Right lobe of liver (tissue), 6 donors: ENCODE measurements at regions not wholly inside any gene's neighbourhood (a gene's known extent, or its start where the extent isn't known, plus 50 kb on each side); places are given as distances from the start of the nearest gene placed in this dataset.
A peak's percentile ranks its signal among the peaks of the same experiment; 100 is the strongest.

Experiments
- ATAC-seq, 4 donors: fragments of 200-7000 bp; cut with Tn5 transposase; one replicate each; pipeline ENCODE4 v1.9.1; 2020; ENCODE audit warnings: mild to moderate bottlenecking in 4 of 4, moderate library complexity in 4 of 4
- DNase-seq, 3 donors: peaks; one replicate each; pipeline ENCODE4 v3.0.0-alpha.2; 2020
- H3K27ac ChIP-seq, 3 donors: fragments of 200-600 bp; one replicate each; pipeline ENCODE4 v1.8.0; 2022
- H3K27me3 ChIP-seq, 2 donors: fragments of 200-600 bp; one replicate each; pipeline ENCODE4 v1.8.0; 2022
- H3K36me3 ChIP-seq, 4 donors: fragments of 200-600 bp; sonication (generic) in 1 of 4; one replicate each; pipeline versions ENCODE4 v1.5.1 to v1.8.0; 2017 to 2022; ENCODE audit warnings: control low read depth in 1 of 4
- H3K4me1 ChIP-seq, 4 donors: fragments of 200-600 bp; sonication (generic) in 1 of 4; one replicate each; pipeline versions ENCODE4 v1.5.1 to v1.8.0; 2017 to 2022; ENCODE audit warnings: control low read depth in 1 of 4
- H3K4me3 ChIP-seq, 3 donors: fragments of 200-600 bp; one replicate each; pipeline ENCODE4 v1.8.0; 2022
- H3K9me3 ChIP-seq, 4 donors: fragments of 200-600 bp; sonication (generic) in 1 of 4; one replicate each; pipeline versions ENCODE4 v1.5.1 to v1.8.0; 2017 to 2022; ENCODE audit warnings: control low read depth in 1 of 4
- CTCF ChIP-seq, 4 donors: fragments of 200-600 bp in 3 of 4; fragments of 450-650 bp in 1 of 4; IDR thresholded peaks; one replicate each; pipeline versions ENCODE4 v1.5.1 to v1.8.0; 2016 to 2022; ENCODE audit warnings: antibody characterized with exemption in 4 of 4, mild to moderate bottlenecking in 2 of 4
- POLR2A ChIP-seq: fragments of 450-650 bp; IDR thresholded peaks from one replicate; pipeline ENCODE4 v1.6.1; 2017; ENCODE audit warnings: antibody characterized with exemption, mild to moderate bottlenecking
- WGBS: methylation state at CpG from one replicate; pipeline ENCODE4 v1.1.6; 2018; ENCODE audit warnings: low coverage, low lambda C conversion rate; ENCODE audit not compliant: insufficient coverage; ENCODE audit errors: missing lambda C conversion rate; 5-methylcytosine and 5-hydroxymethylcytosine counted together
- intact Hi-C, 2 donors: fragments of 100-400 bp; cut with DNase I; formaldehyde crosslinking; loops; one replicate each; pipeline versions ENCODE4 v1.11.2 to v1.14.1; 2022
- donor health status: DM: no; HTN: yes; CAD: no.
- donor health status: DM: no; HTN: no; CAD: no.
- donor health status: DM: no; HTN: no; CAD: no.
- donor health status: DM: no; HTN: yes; CAD: no.
- donor health status: DM: no; HTN: yes; CAD: no.

- TF ChIP-seq POLR2A: no peak
- TF ChIP-seq CTCF (IDR thresholded peaks at IDR 0.05): no peak
- H3K27me3 ChIP-seq: no peaks in the 10 kb centered on the region
- peaks cover 0 to 42% (median 15%) of the 10 kb centered on the region in 4 donors for H3K4me1 ChIP-seq
- 93% methylated on average over 5 of the region's 5 CpGs for WGBS
- ATAC-seq (no peak), DNase-seq (no peak)
- no peak overlapping the region for H3K4me3 ChIP-seq
- no peaks in the 10 kb centered on the region for H3K9me3 ChIP-seq
- H3K36me3 ChIP-seq: no peaks in the 10 kb centered on the region
- intact Hi-C loops: no loop called here
- no peak overlapping the region for H3K27ac ChIP-seq
These were observed 136.3 kb upstream of the ESR1 start for GRCh38 chr6:151671195-151671594.

GRCh38 chr6:151674578-151674977, 132.9 kb upstream of the ESR1 start:
- Histone ChIP-seq H3K4me1 (peaks cover 0 to 36% (median 6%) of the 10 kb centered on the region in 4 donors), H3K9me3 (no peaks in the 10 kb centered on the region), H3K36me3 (no peaks in the 10 kb centered on the region), H3K27ac (no peak overlapping the region), H3K27me3 (no peaks in the 10 kb centered on the region), H3K4me3 (no peak overlapping the region)
- ATAC-seq: no peak
- TF ChIP-seq CTCF (IDR thresholded peaks at IDR 0.05): no peak
- no peak for TF ChIP-seq POLR2A
- intact Hi-C loops: no loop called here
- DNase-seq: no peak
- WGBS: 74% methylated on average over 3 of the region's 3 CpGs

GRCh38 chr6:151675746-151676459, 131.6 kb upstream of the ESR1 start:
- H3K4me3 ChIP-seq: no peak overlapping the region
- TF ChIP-seq CTCF (IDR thresholded peaks at IDR 0.05) (peak; percentile 85 to 91 (median 86)), POLR2A (no peak)
- H3K27me3 ChIP-seq: no peaks in the 10 kb centered on the region
- no peaks in the 10 kb centered on the region for H3K36me3 ChIP-seq
- intact Hi-C loops: no loop called here
- no peak overlapping the region for H3K27ac ChIP-seq
- DNase-seq (peak; percentile 49 to 68 (median 68)), ATAC-seq (peak; percentile 87 to 91 (median 89))
- H3K9me3 ChIP-seq: no peaks in the 10 kb centered on the region
- peaks cover 0 to 28% (median 9%) of the 10 kb centered on the region in 4 donors for H3K4me1 ChIP-seq
- 37% methylated on average over 7 of the region's 8 CpGs for WGBS

GRCh38 chr6:151676460-151676945, 131.0 kb upstream of the ESR1 start:
- intact Hi-C loops: no loop called here
- no peaks in the 10 kb centered on the region for H3K9me3 ChIP-seq
- TF ChIP-seq POLR2A (no peak), CTCF (IDR thresholded peaks at IDR 0.05) (no peak)
- ATAC-seq (no peak), DNase-seq (no peak)
- no peak overlapping the region for H3K27ac ChIP-seq
- peaks cover 0 to 34% (median 11%) of the 10 kb centered on the region in 4 donors for H3K4me1 ChIP-seq
- H3K27me3 ChIP-seq: no peaks in the 10 kb centered on the region
- no peaks in the 10 kb centered on the region for H3K36me3 ChIP-seq
- no peak overlapping the region for H3K4me3 ChIP-seq
- WGBS: 47% methylated on average over 5 of the region's 7 CpGs
